GM12878 (cell line): ENCODE measurements at regions not wholly inside any gene's neighbourhood (a gene's known extent, or its start where the extent isn't known, plus 50 kb on each side); places are given as distances from the start of the nearest gene placed in this dataset.

Experiments used
- ATF7 ChIP-seq: fragments of 450-650 bp; IDR thresholded peaks from 2 replicates; pipeline ENCODE4 v1.6.1; 2016; ENCODE audit warnings: low read depth, mild to moderate bottlenecking
- EZH2 ChIP-seq: IDR thresholded peaks from 2 replicates; pipeline ENCODE4 v1.6.1; 2012; ENCODE audit warnings: low read depth, mild to moderate bottlenecking, control low read depth, inconsistent platforms, low read length, borderline replicate concordance; ENCODE audit not compliant: control insufficient read depth
- IKZF1 ChIP-seq: fragments of 450-650 bp; conservative IDR thresholded peaks from 2 replicates; pipeline ENCODE4 v1.6.1; 2017; ENCODE audit warnings: antibody characterized with exemption, mild to moderate bottlenecking
- KLF5 ChIP-seq: fragments of 450-650 bp; IDR thresholded peaks from 2 replicates; pipeline ENCODE4 v1.6.1; 2014; ENCODE audit warnings: mild to moderate bottlenecking; ENCODE audit not compliant: partially characterized antibody
- MYC ChIP-seq: IDR thresholded peaks from 2 replicates; pipeline ENCODE4 v1.6.1; 2011; ENCODE audit warnings: mild to moderate bottlenecking, low read length, moderate library complexity, inconsistent platforms; ENCODE audit not compliant: insufficient read depth, insufficient replicate concordance, insufficient read length, severe bottlenecking
- RAD21 ChIP-seq: IDR thresholded peaks from 2 replicates; pipeline ENCODE4 v1.6.1; 2011; ENCODE audit warnings: mild to moderate bottlenecking, low read depth, low read length, moderate library complexity; ENCODE audit not compliant: insufficient read depth
- TAF1 ChIP-seq: IDR thresholded peaks from 2 replicates; pipeline ENCODE4 v1.6.1; 2011; ENCODE audit warnings: mild to moderate bottlenecking, low read depth, low read length, borderline replicate concordance
- TF ChIP-seq, protein P1 (sequence below), 3 experiments: IDR thresholded peaks in 2 of 3; conservative IDR thresholded peaks in 1 of 3; 2 replicates each; pipeline ENCODE4 v1.5.1; 2011; ENCODE audit warnings: low read depth in 3 of 3, low read length in 3 of 3, mild to moderate bottlenecking in 3 of 3, control low read depth in 2 of 3, moderate library complexity in 2 of 3, inconsistent platforms in 1 of 3, mixed read lengths in 1 of 3; ENCODE audit not compliant: control insufficient read depth in 2 of 3, insufficient read depth in 1 of 3; ENCODE audit errors: extremely low read depth in 1 of 3
- TF ChIP-seq, protein P2 (sequence below): IDR thresholded peaks from 2 replicates; pipeline ENCODE4 v1.6.1; 2012; ENCODE audit warnings: low read length, inconsistent platforms

DNA sequence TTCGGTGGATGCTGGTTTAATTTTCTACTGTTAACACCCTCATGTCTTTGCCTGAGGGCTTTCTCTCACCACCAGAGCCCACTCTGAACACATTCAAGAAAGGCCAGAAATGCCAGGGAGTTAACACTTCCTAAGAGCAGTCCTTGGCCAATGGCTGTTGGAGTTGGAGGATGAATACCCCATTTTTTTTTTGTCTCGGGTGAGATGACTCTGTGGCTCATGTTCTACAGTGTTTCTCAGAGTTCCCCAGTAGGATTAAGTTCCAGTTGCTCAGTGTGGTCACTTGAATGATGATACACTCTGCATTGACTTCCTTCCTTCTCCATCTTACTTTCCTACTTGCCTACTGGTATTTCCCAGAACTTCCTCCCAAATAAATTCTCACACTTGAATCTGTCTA is 65.8 kb downstream of the FOS start:
- TF ChIP-seq TAF1 (no peak), KLF5 (no peak), MYC (no peak), EZH2 (no peak), RAD21 (no peak), ATF7 (no peak), IKZF1 (no peak)
- TF ChIP-seq, protein P1, sequence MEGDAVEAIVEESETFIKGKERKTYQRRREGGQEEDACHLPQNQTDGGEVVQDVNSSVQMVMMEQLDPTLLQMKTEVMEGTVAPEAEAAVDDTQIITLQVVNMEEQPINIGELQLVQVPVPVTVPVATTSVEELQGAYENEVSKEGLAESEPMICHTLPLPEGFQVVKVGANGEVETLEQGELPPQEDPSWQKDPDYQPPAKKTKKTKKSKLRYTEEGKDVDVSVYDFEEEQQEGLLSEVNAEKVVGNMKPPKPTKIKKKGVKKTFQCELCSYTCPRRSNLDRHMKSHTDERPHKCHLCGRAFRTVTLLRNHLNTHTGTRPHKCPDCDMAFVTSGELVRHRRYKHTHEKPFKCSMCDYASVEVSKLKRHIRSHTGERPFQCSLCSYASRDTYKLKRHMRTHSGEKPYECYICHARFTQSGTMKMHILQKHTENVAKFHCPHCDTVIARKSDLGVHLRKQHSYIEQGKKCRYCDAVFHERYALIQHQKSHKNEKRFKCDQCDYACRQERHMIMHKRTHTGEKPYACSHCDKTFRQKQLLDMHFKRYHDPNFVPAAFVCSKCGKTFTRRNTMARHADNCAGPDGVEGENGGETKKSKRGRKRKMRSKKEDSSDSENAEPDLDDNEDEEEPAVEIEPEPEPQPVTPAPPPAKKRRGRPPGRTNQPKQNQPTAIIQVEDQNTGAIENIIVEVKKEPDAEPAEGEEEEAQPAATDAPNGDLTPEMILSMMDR (IDR thresholded peaks at IDR 0.05 in 2 of 3, conservative IDR thresholded peaks at IDR 0.05 in 1 of 3; ENCODE audit: control insufficient read depth in 2 of 3, extremely low read depth in 1 of 3, insufficient read depth in 1 of 3, low read depth in 3 of 3, low read length in 3 of 3) = no peak
- TF ChIP-seq, protein P2, sequence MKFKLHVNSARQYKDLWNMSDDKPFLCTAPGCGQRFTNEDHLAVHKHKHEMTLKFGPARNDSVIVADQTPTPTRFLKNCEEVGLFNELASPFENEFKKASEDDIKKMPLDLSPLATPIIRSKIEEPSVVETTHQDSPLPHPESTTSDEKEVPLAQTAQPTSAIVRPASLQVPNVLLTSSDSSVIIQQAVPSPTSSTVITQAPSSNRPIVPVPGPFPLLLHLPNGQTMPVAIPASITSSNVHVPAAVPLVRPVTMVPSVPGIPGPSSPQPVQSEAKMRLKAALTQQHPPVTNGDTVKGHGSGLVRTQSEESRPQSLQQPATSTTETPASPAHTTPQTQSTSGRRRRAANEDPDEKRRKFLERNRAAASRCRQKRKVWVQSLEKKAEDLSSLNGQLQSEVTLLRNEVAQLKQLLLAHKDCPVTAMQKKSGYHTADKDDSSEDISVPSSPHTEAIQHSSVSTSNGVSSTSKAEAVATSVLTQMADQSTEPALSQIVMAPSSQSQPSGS = no peak
